Loucy (cell line): ENCODE measurements at regions not wholly inside any gene's neighbourhood (a gene's known extent, or its start where the extent isn't known, plus 50 kb on each side); places are given as distances from the start of the nearest gene placed in this dataset.

Experiments used
- CTCF ChIP-seq: fragments of 200-600 bp; sonication (generic); conservative IDR thresholded peaks from 2 replicates; pipeline ENCODE4 v1.5.1; 2014; ENCODE audit warnings: mild to moderate bottlenecking, antibody characterized with exemption, low read length
- EZH2phosphoT487 ChIP-seq: fragments of 200-600 bp; IDR thresholded peaks from 2 replicates; pipeline ENCODE4 v1.6.1; 2018; ENCODE audit warnings: antibody characterized with exemption, mild to moderate bottlenecking, moderate library complexity, borderline replicate concordance

GRCh38 chr4:100649417-100649816, 131.6 kb upstream of the EMCN start:
- TF ChIP-seq CTCF (no peak), EZH2phosphoT487 (no peak)
